SK-N-SH (cell line): ENCODE measurements at regions not wholly inside any gene's neighbourhood (a gene's known extent, or its start where the extent isn't known, plus 50 kb on each side); places are given as distances from the start of the nearest gene placed in this dataset.

ENCODE experiments used
- CTCF ChIA-PET: fragments of 300-600, 350-600 bp; formaldehyde crosslinking; extraction: SDS; loops from one replicate; lab custom pipeline; 2021; lab: Yijun Ruan, JAX
- POLR2A ChIA-PET: fragments of 350-600 bp; sonication (Branson Sonifier 250); formaldehyde crosslinking; extraction: SDS; loops from one replicate; lab custom pipeline; 2020; ENCODE audit warnings: antibody characterized with exemption, inconsistent platforms; lab: Yijun Ruan, JAX
- DNase-seq: peaks from one replicate; pipeline ENCODE4 v3.0.0; 2012
- H2AFZ ChIP-seq: fragments of 200-600 bp; sonication (generic); 2 replicates; pipeline ENCODE4 v1.8.1; 2016; ENCODE audit warnings: antibody characterized with exemption, mild to moderate bottlenecking, low read depth
- H3F3A ChIP-seq: fragments of 200-600 bp; sonication (generic); replicated peaks from 2 replicates; pipeline ENCODE3; 2016; ENCODE audit warnings: antibody characterized with exemption, mild to moderate bottlenecking; ENCODE audit not compliant: insufficient read depth
- H3K27ac ChIP-seq, 2 experiments: fragments of 200-500 bp in 1 of 2; fragments of 200-600 bp in 1 of 2; sonication (Bioruptor generic) in 1 of 2; sonication (generic), shearing (Covaris generic) in 1 of 2; 2 replicates each; pipeline versions ENCODE4 v1.5.1 to v1.6.1; 2014 to 2016; ENCODE audit warnings: low read depth in 2 of 2, inconsistent platforms in 1 of 2, low read length in 1 of 2, mild to moderate bottlenecking in 1 of 2, mixed read lengths in 1 of 2
- H3K27me3 ChIP-seq: fragments of 200-600 bp; sonication (generic), shearing (Covaris generic); 2 replicates; pipeline ENCODE4 v1.6.1; 2016; ENCODE audit warnings: mixed run types; ENCODE audit not compliant: insufficient read depth
- H3K36me3 ChIP-seq, 2 experiments: fragments of 200-500 bp in 1 of 2; fragments of 200-600 bp in 1 of 2; sonication (Bioruptor generic) in 1 of 2; sonication (generic) in 1 of 2; replicated peaks in 1 of 2; 2 replicates each; pipeline versions ENCODE3 to v1.5.1; 2014 to 2016; ENCODE audit warnings: low read length in 1 of 2, mild to moderate bottlenecking in 1 of 2; ENCODE audit not compliant: insufficient read depth in 2 of 2, control insufficient read depth in 1 of 2
- H3K4me1 ChIP-seq, 2 experiments: fragments of 200-500 bp in 1 of 2; fragments of 200-600 bp in 1 of 2; sonication (Bioruptor generic) in 1 of 2; sonication (generic), shearing (Covaris generic) in 1 of 2; 2 replicates each; pipeline versions ENCODE4 v1.5.1 to v1.6.1; 2014 to 2016; ENCODE audit warnings: low read depth in 1 of 2, low read length in 1 of 2, mixed run types in 1 of 2; ENCODE audit not compliant: insufficient read depth in 2 of 2, control insufficient read depth in 1 of 2
- H3K4me2 ChIP-seq: fragments of 200-600 bp; sonication (generic), shearing (Covaris generic); 2 replicates; pipeline ENCODE4 v1.6.1; 2017; ENCODE audit warnings: mixed run types
- H3K4me3 ChIP-seq, 2 experiments: fragments of 200-500 bp in 1 of 2; fragments of 200-600 bp in 1 of 2; sonication (Bioruptor generic) in 1 of 2; sonication (generic), shearing (Covaris generic) in 1 of 2; 2 replicates each; pipeline versions ENCODE4 v1.5.1 to v1.8.1; 2014 to 2016; ENCODE audit warnings: low read depth in 2 of 2, inconsistent platforms in 1 of 2, low read length in 1 of 2, mild to moderate bottlenecking in 1 of 2, mixed read lengths in 1 of 2, moderate library complexity in 1 of 2
- H3K79me2 ChIP-seq: fragments of 200-600 bp; sonication (generic); 2 replicates; pipeline ENCODE4 v1.8.1; 2017; ENCODE audit warnings: mild to moderate bottlenecking; ENCODE audit not compliant: insufficient read depth
- H3K9ac ChIP-seq: fragments of 200-600 bp; sonication (generic); 2 replicates; pipeline ENCODE4 v1.6.1; 2017; ENCODE audit warnings: mixed run types
- H3K9me2 ChIP-seq: fragments of 200-600 bp; sonication (generic); 2 replicates; pipeline ENCODE4 v1.6.1; 2017; ENCODE audit warnings: mixed run types
- H3K9me3 ChIP-seq: fragments of 200-600 bp; sonication (generic); 2 replicates; pipeline ENCODE4 v1.6.1; 2017; ENCODE audit warnings: mixed run types, mild to moderate bottlenecking, moderate library complexity
- H4K20me1 ChIP-seq: fragments of 200-600 bp; sonication (generic); 2 replicates; pipeline ENCODE4 v1.6.1; 2017; ENCODE audit warnings: mild to moderate bottlenecking, mixed run types; ENCODE audit not compliant: insufficient read depth
- FOSL2 ChIP-seq: IDR thresholded peaks from 2 replicates; pipeline ENCODE4 v1.4.0; 2012; ENCODE audit warnings: low read depth, mild to moderate bottlenecking, moderate library complexity, borderline replicate concordance
- FOXM1 ChIP-seq: IDR thresholded peaks from 2 replicates; pipeline ENCODE4 v1.4.0; 2012; ENCODE audit warnings: low read depth, mild to moderate bottlenecking
- GATA2 ChIP-seq: sonication (generic); formaldehyde crosslinking; IDR thresholded peaks from 2 replicates; pipeline ENCODE4 v1.5.0; 2020; ENCODE audit warnings: mild to moderate bottlenecking, missing genetic modification reagents
- MAX ChIP-seq: IDR thresholded peaks from 2 replicates; pipeline ENCODE4 v1.4.0; 2012; ENCODE audit warnings: low read depth
- MEF2A ChIP-seq: IDR thresholded peaks from 2 replicates; pipeline ENCODE4 v1.4.0; 2012; ENCODE audit warnings: low read depth, borderline replicate concordance
- MXI1 ChIP-seq: IDR thresholded peaks from 2 replicates; pipeline ENCODE4 v1.6.1; 2012; ENCODE audit warnings: mild to moderate bottlenecking, low read depth, low read length, improper control_type of control experiment
- POLR2AphosphoS5 ChIP-seq: IDR thresholded peaks from 2 replicates; pipeline ENCODE4 v1.6.1; 2012; ENCODE audit warnings: low read depth, low read length
- RAD21 ChIP-seq: IDR thresholded peaks from 2 replicates; pipeline ENCODE4 v1.6.1; 2012; ENCODE audit warnings: mild to moderate bottlenecking, low read length
- RCOR1 ChIP-seq: fragments of 150-350 bp; IDR thresholded peaks from 2 replicates; pipeline ENCODE4 v1.6.1; 2017; ENCODE audit warnings: antibody characterized with exemption, low read length
- SIN3A ChIP-seq: IDR thresholded peaks from 2 replicates; pipeline ENCODE4 v1.6.1; 2012; ENCODE audit warnings: low read depth, mild to moderate bottlenecking, low read length, moderate library complexity, borderline replicate concordance
- SMC3 ChIP-seq: IDR thresholded peaks from 2 replicates; pipeline ENCODE4 v1.6.1; 2012; ENCODE audit warnings: low read depth, low read length, improper control_type of control experiment
- USF2 ChIP-seq: fragments of 150-350 bp; IDR thresholded peaks from 2 replicates; pipeline ENCODE4 v1.6.1; 2017; ENCODE audit warnings: antibody characterized with exemption, low read length, low read depth, borderline replicate concordance
- YY1 ChIP-seq: IDR thresholded peaks from 2 replicates; pipeline ENCODE4 v1.4.0; 2012; ENCODE audit warnings: low read depth, mild to moderate bottlenecking
- ZBTB33 ChIP-seq: IDR thresholded peaks from 2 replicates; pipeline ENCODE4 v1.4.0; 2012; ENCODE audit warnings: low read depth, borderline replicate concordance
- WGBS: methylation state at CpG from one replicate; pipeline ENCODE4 v1.1.6; 2017; ENCODE audit warnings: low lambda C conversion rate; 5-methylcytosine and 5-hydroxymethylcytosine counted together

GRCh38 chr6:137348777-137349176, 129.6 kb upstream of the IFNGR1 start:
- ChIA-PET CTCF (interaction anchor here (0.7 kb wide), 1 partner anchor 35 kb away, joined by 4 read pairs; no protein-coding TSS in a partner anchor), POLR2A (no interaction called here)
- H4K20me1 ChIP-seq, result no peaks in the 10 kb centered on the region
- no peak overlapping the region for H3K4me3 ChIP-seq
- no peak overlapping the region for H3K4me2 ChIP-seq
- no peaks in the 10 kb centered on the region for H3F3A ChIP-seq
- H2AFZ ChIP-seq, result no peak overlapping the region
- no peak overlapping the region for H3K9ac ChIP-seq
- no peak for DNase-seq
- no peaks in the 10 kb centered on the region for H3K79me2 ChIP-seq
- H3K9me2 ChIP-seq, result no peaks in the 10 kb centered on the region
- H3K9me3 ChIP-seq, result no peaks in the 10 kb centered on the region
- TF ChIP-seq RAD21 (no peak), FOSL2 (no peak), YY1 (no peak), ZBTB33 (no peak), MEF2A (no peak), SIN3A (no peak)
- H3K27me3 ChIP-seq, result no peaks in the 10 kb centered on the region; the same call in 1 of the 2 replicates
- H3K4me1 ChIP-seq, result no peaks in the 10 kb centered on the region
- WGBS, result 19% methylated on average over 3 of the region's 3 CpGs
- no peak overlapping the region for H3K27ac ChIP-seq
- no peaks in the 10 kb centered on the region for H3K36me3 ChIP-seq

- no peaks in the 10 kb centered on the region for H3K36me3 ChIP-seq
- 29% methylated on average over 3 of the region's 3 CpGs for WGBS
- DNase-seq, result no peak
- H3K9me3 ChIP-seq, result no peaks in the 10 kb centered on the region
- H3K4me3 ChIP-seq, result no peak overlapping the region
- POLR2A ChIA-PET, result no interaction called here
- TF ChIP-seq MXI1 (no peak), FOXM1 (no peak), SIN3A (no peak), GATA2 (CRISPR knock-in tag) (no peak), POLR2AphosphoS5 (no peak), ZBTB33 (no peak), SMC3 (no peak), MAX (no peak), RCOR1 (no peak), USF2 (no peak)
- peak overlapping the region; percentile 66 for H3K4me2 ChIP-seq
- H3K79me2 ChIP-seq, result no peaks in the 10 kb centered on the region
- CTCF ChIA-PET, result interaction anchor here (1.1 to 2.1 kb wide), 4 partner anchors 8 to 152 kb away, joined by 3 to 8 read pairs (median 5); no protein-coding TSS in a partner anchor
- no peak overlapping the region for H3K27ac ChIP-seq
- H3K4me1 ChIP-seq, result peaks cover 0 to 9% of the 10 kb centered on the region in 2 experiments; a peak in 2 of 4 replicates
- H2AFZ ChIP-seq, result no peak overlapping the region
- no peaks in the 10 kb centered on the region for H3F3A ChIP-seq
- no peaks in the 10 kb centered on the region for H3K9me2 ChIP-seq
- H3K27me3 ChIP-seq, result no peaks in the 10 kb centered on the region; the same call in 1 of the 2 replicates
- H4K20me1 ChIP-seq, result no peaks in the 10 kb centered on the region
- H3K9ac ChIP-seq, result no peak overlapping the region
Observed at GRCh38 chr6:137343241-137343640, 124.1 kb upstream of the IFNGR1 start.
